ENCODE measurements at regions not wholly inside any gene's neighbourhood (a gene's known extent, or its start where the extent isn't known, plus 50 kb on each side); places are given as distances from the start of the nearest gene placed in this dataset.
"Not testable (repeated sequence)": the region's sequence is repeated elsewhere in the genome, so short reads cannot be mapped to it uniquely, and the experiment has no call there.

DNA sequence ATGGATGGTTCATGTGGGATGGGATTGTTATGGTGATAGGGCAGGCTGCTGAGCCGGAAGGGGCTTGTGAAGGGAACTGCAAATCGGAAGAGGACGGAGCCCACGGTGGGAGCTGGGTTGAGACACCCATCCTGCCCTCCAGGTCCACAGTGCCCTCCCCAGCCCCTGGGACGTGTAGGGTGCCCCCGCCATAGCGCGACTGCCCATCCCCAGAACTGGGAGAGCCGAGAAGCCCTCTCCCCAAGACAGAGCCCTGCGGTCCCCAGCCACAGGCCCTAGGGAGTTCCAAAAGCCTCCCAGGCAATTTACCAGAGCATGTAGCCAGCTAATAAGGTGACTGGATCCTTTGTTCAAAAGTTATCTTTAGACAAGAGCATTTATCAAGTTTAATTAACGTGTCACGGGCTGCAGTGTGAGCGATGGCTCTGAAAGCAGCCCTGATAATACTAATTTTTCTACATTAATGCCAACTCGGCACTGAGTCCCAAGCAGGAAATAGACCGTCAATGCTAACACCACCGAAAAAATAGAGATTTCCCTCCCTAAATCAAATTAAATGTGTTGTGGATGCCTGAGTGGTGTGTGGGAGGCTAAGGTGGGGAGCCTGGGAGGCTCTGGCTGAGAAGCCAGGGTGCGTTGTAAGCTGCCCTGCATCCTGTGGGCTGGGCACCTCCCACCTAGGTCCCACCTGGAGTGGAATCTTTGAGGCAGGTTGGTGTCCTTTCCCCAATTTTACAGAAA lies 76.8 kb upstream of the RTL6 start:
- DNase-seq, result no peak

DNA sequence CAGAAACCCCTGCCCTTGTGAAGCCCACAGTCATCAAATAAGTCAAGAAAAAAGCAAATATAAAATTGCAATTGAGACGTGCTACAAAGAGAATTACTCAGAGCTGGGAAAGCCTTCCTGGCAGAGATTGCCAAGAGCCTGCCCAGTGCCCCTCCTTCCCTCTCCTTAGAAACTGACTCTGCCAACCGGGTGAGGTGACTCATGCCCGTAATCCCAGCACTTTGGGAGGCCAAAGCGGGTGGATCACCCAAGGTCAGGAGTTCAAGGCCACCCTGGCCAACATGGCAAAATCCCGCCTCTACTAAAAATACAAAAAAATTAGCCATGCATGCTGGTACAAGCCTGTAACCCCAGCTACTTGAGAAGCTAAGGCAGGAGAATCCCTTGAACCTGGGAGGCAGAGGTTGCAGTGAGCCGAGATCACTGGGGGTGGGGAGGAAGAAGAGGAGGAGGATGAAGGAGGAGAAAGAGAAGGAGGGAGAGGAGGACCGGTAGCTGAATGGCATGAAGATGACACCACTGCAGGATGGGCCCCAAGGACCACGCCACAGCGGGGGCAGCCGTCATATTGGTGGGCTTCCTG lies 76.1 kb upstream of the RTL6 start:
- no peak for DNase-seq

DNA sequence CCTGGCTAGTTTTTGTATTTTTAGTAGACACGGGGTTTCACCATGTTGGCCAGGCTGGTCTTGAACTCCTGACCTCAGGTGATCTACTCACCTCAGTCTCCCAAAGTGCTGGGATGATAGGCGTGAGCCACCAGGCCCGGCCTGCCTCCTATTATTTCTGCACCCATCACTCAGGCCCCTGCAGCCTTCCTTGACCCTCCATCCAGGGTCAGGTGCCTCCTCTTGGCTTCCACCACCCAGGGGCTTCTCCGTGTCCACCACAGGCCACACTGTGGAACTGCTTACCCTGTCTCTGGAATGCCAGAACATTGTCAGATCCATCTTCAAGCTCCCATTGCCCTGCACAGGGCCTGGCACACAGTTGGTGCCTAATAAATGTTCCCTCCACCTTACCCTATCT lies 75.4 kb upstream of the RTL6 start:
- no peak for DNase-seq

DNA sequence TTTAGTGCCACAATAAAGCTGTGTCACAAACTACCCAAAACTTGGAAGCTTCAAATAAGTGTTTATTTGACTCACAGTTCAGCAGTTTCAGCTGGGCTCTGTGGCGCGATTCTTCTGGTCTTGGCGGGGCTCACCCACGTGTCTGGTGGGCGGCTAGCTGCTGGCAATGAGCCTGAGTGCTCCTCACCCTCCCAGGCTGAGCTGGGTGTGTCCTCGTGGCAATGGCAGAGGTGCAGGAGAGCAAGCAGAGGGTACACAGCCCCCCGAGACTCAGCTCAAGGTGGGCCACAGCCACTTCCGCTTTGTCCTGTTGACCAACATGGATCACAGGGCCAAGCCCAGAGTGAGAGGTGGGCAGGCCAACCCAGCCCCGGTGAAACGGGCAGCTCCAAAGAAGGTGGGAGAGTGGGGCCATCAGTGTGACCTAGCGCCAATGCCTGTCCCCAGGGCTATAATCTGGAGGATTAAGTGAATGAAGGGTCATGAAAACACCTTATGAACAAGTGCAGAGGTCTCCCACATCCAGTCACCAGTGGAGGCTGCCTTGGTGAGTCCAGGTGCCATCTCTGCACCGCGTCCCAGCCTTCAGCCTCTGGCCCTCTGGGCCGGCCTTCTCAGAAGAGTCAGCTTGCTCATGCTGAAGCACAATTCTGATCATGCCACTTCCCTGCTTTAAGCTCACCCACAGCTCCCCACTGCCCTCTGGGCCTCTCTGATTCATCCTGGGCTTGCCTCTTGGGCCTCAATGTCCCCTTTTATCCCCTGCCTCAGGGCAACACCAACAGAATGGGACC lies 74.6 kb upstream of the RTL6 start:
- DNase-seq, result no peak

DNA sequence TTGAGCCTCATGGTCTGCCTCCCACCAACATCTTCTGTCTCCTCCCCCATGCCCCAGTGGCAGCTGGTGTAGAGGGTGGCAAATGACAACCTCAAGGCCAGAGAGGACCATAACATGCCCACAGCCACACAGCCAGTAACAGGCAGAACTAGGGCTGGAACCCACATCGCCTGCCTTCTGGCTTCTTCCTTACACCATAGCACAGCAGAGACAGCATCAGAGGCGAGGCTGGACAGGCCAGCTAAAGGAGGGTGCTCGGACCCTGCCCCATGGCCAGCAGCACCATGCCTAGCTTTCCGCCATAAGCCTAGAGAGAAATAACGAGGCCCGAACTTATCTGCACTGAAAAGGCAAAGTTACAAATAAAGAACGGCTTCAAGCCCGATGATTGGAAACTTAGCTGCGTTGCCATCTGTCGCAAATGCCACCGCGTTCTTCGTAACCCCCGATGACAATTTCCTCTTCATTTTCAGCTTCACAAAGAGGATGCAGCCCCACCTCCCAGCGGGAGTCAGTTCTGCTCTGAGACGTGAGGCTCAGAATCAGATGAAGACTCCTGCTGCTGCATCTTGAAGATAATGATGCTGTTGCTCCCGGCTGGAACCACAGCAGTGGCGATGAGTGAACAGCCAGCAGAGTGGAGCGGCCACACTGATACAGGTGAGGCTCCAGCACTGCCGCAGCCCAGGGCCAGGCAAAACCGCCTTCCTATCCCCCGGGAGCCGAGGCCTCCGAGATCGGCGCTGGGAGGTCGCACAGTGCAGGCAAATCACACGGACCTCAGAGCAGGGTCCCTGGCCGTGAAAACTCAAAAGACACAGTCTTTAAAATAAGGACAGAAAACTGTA lies 73.8 kb upstream of the RTL6 start:
- DNase-seq, result no peak

DNA sequence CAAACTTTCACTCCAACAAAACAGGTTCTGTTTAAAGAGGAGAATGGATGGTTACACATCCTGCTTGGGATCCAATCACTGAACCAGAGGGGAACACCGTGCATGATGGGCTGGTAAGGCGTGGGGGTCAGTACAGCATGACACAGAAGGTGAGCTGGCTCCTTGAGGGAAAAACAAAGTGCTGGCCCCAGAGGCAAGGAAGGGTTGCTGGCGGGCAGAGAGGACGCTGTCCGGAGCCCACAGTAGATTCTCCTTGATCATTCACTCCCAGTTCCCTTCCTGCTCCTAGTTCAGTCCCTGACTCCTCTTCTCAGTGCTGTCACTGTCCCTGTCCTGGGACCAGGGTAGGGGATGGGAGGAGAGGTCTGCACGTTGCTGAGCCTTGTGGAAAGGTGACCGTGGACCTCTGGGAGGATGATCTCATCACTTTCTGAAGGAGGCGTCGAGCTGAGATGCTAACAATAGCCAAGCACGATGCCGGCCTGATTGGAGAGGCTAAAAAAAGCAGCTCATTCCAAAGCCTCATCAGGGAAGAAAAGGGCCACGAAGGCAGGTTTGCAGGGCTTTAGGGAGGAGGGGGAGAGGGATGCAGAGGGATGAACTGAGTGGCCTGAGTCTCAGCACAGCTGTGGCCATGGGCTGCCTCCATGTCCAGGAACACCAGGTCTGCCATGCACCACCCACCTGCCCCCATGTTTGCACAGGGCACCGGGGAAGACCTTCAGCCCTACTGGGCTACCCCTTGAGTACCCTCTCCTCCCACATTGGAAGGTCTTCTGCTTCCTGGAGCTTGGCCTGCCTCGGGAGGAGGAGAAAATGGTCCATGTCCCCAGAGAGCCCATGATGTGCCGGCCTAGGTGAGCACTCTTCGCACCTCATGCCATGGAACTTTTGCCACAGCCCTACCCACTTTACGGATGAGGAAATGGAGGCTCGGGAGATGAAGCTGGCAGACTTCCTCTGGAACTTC lies 72.7 kb upstream of the RTL6 start:
- no peak for DNase-seq

DNA sequence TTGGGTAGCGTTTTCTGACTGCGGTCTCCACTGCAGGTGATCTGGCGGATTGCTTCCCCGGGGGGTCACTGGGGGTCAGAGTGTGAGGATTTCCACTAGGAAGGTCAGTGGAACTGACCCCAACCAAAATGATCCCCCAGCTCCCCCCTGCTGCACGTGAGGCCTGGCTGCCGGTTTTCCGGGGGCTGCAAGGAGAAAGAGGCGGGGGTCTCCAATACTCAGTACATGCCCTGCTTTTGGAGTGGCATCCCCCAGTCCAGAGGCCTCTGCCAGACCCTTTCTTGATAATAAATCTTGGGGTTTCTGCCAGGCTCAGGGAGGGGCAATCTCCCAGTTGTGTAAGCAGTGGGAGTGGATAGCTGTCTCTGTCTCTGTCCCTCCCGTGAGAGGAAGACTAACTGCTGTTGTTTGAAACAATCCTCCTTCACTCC lies 71.5 kb upstream of the RTL6 start:
- no peak for DNase-seq

DNA sequence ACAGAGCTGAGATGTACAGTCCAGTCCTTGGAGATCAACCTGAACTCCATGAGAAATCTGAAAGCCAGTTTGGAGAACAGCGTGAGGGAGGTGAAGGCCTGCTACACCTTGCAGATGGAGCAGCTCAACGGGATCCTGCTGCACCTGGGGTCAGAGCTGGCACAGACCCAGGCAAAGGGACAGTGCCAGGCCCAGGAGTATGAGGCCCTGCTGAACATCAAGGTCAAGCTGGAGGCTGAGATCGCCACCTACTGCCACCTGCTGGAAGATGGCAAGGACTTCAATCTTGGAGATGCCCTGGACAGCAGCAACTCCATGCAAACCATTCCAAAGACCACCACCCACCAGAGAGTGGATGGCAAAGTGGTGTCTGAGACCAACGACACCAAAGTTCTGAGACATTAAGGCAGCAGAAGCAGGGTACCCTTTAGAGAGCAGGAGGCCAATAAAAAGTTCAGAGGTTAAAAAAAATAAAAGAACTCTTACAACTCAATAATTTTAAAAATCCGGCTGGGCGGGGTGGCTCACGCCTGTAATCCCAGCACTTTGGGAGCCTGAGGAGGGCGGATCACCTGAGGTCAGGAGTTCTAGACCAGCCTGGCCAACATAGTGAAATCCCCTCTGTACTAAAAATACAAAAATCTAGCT lies 69.9 kb upstream of the RTL6 start:
- peak; percentile 58 to 64 for DNase-seq

DNA sequence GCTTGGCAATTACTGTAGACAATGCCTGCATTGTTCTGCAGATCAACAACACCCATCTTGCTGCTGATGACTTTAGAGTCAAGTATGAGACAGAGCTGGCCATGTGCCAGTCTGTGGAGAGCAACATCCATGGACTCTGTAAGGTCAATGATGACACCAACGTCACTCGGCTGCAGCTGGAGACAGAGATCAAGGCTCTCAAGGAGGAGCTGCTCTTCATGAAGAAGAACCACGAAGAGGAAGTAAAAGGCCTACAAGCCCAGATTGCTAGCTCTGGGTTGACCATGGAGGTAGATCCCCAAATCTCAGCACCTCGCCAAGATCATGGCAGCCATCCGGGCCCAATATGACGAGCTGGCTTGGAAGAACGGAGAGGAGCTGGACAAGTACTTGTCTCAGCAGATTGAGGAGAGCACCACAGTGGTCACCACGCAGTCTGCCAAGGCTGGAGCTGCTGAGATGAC lies 69.4 kb upstream of the RTL6 start:
- not testable (repeated sequence) for DNase-seq

DNA sequence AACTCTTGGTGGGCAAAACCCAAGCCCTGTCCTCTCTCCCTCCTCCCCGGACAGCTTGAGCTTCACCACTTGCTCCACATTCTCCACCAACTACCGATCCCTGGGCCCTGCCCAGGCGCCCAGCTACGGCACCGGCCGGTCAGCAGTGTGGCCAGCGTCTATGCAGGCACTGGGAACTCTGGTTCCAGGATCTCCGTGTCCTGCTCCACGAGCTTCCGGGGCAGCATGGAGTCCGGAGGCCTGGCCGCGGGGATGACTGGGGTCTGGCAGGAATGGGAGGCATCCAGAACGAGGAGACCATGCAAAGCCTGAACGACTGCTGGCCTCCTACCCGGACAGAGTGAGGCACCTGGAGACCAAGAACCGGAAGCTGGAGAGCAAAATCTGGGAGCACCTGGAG lies 68.9 kb upstream of the RTL6 start:
- no peak for DNase-seq

DNA sequence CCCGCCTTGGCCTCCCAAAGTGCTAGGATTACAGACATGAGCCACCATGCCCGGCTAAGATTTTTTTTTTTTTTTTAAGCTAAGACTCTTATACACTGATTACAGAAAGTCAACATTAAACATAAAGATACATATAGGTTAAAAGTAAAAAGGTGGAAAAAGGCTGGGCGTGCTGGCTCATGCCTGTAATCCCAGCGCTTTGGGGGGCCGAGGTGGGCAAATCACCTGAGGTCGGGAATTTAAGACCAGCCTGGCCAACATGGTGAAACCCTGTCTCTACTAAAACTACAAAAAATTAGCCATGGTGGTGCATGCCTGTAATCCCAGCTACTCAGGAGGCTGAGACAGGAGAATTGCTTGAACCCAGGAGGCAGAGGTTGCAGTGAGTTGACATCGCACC lies 64.6 kb upstream of the RTL6 start:
- DNase-seq, result not testable (repeated sequence)

DNA sequence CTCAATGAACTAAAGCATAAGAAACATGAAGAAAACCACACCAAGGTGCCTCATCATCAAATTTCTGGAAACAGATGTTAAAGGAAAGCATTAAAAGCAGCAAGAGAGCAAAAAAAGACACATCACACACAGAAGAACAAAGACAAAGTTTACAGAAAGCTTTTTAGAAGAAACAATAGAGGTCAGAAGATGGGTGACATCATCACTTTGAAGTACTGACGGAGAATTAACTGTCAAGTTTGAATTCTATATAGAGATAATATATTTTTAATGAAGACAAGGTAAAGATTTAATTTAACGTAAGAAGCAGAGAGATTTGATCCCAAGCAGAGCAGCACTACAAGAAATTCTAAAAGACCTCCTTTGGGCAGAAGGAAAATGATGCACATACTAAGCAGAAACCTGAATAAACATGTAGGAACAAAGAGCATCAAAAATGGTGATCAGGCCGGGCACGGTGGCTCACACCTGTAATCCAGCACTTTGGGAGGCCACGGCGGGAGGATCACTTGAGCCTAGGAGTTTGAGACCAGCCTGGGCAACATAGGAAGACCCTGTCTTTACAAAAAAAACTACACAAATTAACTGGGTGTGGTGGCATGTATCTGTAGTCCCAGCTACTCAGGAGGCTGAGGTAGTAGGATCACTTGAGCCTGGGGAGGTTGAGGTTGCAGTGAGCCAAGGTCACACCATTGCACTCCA lies 63.3 kb upstream of the RTL6 start:
- DNase-seq, result no peak

DNA sequence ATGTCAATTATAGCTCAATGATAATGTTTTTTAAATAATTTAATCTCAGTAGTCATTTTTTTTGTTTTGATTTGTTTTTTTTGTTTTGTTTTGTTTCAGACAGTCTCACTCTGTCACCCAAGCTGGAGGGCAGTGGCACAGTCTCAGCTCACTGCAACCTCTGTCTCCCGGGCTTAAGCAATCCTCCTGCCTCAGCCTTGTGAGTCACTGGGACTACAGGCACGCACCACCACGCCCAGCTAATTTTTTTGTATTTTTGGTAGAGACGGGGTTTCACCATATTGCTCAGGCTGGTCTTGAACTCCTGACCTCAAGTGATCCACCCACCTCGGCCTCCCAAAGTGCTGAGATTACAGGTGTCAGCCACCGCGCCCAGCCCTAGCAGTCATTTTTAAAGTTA lies 60.6 kb upstream of the RTL6 start:
- DNase-seq, result not testable (repeated sequence)

DNA sequence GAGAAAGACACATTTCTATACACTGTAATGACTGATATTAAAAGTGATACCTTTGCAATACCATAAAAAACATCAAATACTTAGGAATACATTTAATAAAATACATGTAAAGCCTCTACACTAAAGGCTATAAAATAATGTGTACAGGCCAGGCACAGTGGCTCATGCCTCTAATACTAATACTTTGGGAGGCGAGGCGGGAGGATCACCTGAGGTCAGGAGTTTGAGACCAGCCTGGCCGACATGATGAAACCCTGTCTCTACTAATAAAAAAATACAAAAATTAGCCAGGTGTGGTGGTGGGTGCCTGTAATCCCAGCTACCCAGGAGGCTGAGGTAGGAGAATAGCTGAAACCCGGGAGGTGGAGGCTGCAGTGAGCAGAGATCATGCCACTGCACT lies 59.8 kb upstream of the RTL6 start:
- DNase-seq, result not testable (repeated sequence)

DNA sequence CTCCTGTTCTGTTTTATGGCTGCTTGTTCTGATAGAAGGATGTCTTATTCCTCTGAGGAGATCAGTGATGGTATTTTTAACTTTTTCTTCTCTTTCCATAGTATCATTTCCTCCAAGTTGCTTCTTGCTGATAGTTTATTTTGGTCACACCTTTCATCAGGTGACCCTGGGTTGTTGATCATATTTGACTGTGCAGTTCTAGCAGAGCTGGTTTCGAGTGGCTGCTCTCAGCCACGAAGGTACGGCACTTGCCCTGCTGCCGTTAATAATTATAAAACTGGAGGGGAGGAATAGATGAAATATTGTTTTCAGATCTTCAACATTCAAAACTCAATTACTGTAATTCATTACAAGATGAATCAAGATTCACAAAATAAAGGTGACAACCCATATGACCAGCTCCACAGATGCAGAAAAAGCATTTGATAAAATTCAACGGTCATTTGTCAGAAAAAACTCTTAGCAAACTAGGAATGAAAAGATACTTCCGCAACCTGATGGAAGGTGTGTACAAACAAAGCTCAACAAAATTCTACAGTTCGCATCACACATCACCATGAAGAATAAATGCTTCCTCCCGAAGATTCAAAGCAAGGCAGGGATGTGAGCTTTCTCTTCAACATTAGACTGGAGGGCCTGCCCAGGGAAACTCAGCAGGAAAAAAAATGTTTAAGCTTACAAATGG lies 59.2 kb upstream of the RTL6 start:
- DNase-seq, result no peak

DNA sequence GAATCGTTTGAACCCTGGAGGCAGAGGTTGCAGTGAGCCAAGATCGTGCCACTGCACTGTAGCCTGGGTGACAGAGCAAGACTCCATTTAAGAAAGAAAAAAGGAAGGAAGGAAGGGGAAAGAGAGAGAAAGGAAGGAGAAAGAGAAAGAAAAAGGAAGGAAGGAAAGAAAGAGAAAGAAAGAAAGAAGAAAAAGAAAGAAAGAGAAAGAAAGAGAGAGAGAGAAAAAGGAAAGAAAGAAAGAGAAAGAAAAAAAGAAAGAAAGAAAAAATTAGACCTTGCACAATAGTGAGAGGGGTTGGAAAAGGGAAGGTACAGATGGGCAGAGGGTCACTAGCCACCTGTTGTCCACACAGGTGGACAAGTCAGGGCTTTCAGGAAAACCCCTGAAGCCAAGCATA lies 57.6 kb upstream of the RTL6 start:
- no peak for DNase-seq

DNA sequence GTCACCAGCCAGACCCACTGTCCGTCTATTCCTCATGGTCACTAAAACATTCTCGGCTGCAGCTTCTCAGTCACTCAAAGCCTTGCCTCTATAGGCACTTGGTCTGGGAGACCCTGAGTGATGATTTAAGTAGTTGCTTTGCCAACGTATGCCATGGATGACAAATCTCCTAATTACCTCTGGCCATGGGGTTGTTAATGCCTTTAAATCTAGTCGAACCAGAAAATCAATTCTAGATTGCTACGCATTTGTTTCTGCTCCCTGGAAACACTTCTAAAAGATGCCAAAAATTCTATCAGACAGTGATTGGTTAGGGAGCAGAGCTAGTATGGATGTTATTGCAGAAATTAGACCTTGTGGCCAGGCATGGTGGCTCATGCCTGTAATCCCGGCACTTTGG lies 57.0 kb upstream of the RTL6 start:
- DNase-seq, result no peak

DNA sequence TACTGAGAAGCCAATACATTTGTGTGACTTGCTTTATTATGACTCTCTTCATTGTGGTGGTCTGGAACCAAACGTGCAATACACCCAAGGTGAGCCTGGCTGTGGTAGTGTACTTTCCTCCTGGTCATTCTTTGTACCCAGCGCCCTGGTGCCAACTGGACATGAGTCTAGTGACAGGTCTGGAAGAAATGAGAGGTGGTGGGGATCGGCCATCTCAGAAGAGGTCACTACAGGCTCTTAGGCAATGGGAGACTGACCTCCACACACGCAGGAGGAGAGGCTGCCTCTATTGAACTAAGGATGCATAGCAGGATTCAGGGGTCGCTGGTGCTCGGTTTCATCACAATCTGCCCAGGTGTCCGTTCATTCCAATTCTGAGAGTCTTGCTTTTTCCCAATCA lies 56.4 kb upstream of the RTL6 start:
- DNase-seq, result no peak

DNA sequence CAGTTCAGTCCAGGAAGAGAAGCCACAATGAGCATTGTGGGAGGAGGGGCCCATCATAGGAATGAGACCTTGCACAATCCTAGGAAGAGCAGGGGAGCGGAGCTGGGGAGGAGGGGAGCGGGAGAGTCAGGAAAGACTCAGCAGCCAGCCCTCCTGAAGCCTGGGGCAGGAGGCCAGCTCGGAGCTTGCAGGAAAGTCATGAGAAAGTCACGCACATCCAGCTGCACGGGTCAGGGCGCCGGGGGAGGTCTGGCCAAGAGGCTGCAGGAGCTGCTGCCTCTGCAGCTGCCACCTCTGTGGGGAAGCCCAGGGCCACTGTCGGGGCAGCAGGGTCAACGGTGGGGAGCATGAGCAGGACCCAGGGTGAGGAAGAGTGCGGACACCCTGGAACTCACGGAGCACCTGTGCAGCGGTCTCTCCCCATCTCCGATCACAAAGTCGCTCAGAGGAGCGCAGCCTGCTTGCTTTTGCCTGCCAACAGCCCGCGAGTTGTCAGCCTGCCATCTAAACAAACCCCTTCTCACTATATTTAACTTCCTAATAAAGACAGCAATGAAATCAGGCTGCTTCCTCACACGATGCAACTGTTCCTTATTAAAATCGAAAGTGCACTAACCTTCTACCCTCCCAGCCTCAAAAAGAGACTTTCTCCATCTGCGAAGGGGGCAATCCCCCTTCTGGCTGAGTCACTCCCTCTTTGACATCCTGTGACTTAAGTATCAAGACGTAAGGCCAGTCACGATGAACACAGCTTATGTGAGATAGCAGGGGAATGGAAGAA lies 52.9 kb upstream of the RTL6 start:
- peak; percentile 27 to 49 for DNase-seq

All from activated CD4-positive, alpha-beta T cell treated with anti-CD3 and anti-CD28 coated beads, Interleukin-2, amount 50 U/mL, for 48 hours (primary cell).